Prostate gland (tissue), 2 donors: ENCODE measurements at regions not wholly inside any gene's neighbourhood (a gene's known extent, or its start where the extent isn't known, plus 50 kb on each side); places are given as distances from the start of the nearest gene placed in this dataset.

ENCODE experiments used
- POLR2A ChIP-seq: fragments of 450-650 bp; IDR thresholded peaks from one replicate; pipeline ENCODE4 v1.6.1; 2016; ENCODE audit warnings: antibody characterized with exemption, mild to moderate bottlenecking
- POLR2AphosphoS5 ChIP-seq: sonication (generic); formaldehyde crosslinking; IDR thresholded peaks from one replicate; pipeline ENCODE4 v1.6.1; 2017; ENCODE audit warnings: antibody characterized with exemption
- TF ChIP-seq, protein P1 (sequence below), 4 experiments: fragments of 200-600 bp in 2 of 4; fragments of 450-650 bp in 2 of 4; sonication (generic) in 2 of 4; IDR thresholded peaks; 1 replicate in 3 of 4; 2 replicates in 1 of 4; pipeline ENCODE4 v1.5.1; 2016 to 2019; ENCODE audit warnings: antibody characterized with exemption in 4 of 4, mild to moderate bottlenecking in 2 of 4, moderate library complexity in 2 of 4

DNA sequence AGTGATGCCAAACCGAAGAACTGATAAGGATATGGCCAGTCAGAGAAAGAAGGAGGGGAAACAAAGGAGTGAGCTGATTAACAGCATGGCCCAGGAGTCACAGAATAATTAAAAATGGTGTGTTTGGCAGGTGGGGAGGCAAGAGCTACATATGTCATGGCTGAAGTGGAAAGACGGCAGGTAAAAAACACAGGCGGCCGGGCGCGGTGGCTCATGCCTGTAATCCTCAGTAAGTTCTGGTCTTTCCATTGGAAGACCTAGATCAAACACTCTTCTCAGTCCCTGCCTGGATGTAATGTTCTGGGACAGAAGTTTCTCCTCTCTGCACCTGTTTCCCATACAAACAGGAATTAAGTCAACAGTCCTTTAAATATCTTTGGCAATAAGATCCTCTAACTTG is 503.9 kb downstream of the STIM2 start:
- TF ChIP-seq POLR2A: no peak
- TF ChIP-seq, protein P1, sequence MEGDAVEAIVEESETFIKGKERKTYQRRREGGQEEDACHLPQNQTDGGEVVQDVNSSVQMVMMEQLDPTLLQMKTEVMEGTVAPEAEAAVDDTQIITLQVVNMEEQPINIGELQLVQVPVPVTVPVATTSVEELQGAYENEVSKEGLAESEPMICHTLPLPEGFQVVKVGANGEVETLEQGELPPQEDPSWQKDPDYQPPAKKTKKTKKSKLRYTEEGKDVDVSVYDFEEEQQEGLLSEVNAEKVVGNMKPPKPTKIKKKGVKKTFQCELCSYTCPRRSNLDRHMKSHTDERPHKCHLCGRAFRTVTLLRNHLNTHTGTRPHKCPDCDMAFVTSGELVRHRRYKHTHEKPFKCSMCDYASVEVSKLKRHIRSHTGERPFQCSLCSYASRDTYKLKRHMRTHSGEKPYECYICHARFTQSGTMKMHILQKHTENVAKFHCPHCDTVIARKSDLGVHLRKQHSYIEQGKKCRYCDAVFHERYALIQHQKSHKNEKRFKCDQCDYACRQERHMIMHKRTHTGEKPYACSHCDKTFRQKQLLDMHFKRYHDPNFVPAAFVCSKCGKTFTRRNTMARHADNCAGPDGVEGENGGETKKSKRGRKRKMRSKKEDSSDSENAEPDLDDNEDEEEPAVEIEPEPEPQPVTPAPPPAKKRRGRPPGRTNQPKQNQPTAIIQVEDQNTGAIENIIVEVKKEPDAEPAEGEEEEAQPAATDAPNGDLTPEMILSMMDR (IDR thresholded peaks at IDR 0.05): no peak
- TF ChIP-seq POLR2AphosphoS5: no peak
